ENCODE measurements at regions not wholly inside any gene's neighbourhood (a gene's known extent, or its start where the extent isn't known, plus 50 kb on each side); places are given as distances from the start of the nearest gene placed in this dataset.

DNA sequence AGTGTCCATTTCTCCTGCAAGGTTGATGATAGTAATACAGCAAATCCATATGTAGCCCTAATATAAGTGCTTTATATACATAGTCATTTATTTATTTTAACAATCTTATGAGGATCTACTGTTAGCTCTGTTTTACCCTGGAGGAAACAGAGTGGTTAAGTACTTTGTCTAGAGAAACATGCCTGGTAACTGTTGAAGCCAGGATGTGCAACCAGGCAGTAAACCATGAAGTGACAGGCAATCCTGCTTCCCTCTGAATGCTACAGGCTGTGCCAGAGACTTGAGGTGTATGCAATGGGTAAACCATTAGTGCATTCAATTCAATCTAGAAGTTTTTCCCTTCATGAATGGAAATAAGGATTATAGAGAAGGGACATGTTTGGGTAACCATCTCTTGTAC, 911.0 kb downstream of the PCDH17 start:
- TF ChIP-seq, protein P1, sequence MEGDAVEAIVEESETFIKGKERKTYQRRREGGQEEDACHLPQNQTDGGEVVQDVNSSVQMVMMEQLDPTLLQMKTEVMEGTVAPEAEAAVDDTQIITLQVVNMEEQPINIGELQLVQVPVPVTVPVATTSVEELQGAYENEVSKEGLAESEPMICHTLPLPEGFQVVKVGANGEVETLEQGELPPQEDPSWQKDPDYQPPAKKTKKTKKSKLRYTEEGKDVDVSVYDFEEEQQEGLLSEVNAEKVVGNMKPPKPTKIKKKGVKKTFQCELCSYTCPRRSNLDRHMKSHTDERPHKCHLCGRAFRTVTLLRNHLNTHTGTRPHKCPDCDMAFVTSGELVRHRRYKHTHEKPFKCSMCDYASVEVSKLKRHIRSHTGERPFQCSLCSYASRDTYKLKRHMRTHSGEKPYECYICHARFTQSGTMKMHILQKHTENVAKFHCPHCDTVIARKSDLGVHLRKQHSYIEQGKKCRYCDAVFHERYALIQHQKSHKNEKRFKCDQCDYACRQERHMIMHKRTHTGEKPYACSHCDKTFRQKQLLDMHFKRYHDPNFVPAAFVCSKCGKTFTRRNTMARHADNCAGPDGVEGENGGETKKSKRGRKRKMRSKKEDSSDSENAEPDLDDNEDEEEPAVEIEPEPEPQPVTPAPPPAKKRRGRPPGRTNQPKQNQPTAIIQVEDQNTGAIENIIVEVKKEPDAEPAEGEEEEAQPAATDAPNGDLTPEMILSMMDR (tag by site-specific recombination; IDR thresholded peaks at IDR 0.05): no peak
- no peak for TF ChIP-seq ZNF2 (tag by site-specific recombination; IDR thresholded peaks at IDR 0.05)
- TF ChIP-seq ZNF600 (tag by site-specific recombination; IDR thresholded peaks at IDR 0.05): no peak
- TF ChIP-seq, protein P2, sequence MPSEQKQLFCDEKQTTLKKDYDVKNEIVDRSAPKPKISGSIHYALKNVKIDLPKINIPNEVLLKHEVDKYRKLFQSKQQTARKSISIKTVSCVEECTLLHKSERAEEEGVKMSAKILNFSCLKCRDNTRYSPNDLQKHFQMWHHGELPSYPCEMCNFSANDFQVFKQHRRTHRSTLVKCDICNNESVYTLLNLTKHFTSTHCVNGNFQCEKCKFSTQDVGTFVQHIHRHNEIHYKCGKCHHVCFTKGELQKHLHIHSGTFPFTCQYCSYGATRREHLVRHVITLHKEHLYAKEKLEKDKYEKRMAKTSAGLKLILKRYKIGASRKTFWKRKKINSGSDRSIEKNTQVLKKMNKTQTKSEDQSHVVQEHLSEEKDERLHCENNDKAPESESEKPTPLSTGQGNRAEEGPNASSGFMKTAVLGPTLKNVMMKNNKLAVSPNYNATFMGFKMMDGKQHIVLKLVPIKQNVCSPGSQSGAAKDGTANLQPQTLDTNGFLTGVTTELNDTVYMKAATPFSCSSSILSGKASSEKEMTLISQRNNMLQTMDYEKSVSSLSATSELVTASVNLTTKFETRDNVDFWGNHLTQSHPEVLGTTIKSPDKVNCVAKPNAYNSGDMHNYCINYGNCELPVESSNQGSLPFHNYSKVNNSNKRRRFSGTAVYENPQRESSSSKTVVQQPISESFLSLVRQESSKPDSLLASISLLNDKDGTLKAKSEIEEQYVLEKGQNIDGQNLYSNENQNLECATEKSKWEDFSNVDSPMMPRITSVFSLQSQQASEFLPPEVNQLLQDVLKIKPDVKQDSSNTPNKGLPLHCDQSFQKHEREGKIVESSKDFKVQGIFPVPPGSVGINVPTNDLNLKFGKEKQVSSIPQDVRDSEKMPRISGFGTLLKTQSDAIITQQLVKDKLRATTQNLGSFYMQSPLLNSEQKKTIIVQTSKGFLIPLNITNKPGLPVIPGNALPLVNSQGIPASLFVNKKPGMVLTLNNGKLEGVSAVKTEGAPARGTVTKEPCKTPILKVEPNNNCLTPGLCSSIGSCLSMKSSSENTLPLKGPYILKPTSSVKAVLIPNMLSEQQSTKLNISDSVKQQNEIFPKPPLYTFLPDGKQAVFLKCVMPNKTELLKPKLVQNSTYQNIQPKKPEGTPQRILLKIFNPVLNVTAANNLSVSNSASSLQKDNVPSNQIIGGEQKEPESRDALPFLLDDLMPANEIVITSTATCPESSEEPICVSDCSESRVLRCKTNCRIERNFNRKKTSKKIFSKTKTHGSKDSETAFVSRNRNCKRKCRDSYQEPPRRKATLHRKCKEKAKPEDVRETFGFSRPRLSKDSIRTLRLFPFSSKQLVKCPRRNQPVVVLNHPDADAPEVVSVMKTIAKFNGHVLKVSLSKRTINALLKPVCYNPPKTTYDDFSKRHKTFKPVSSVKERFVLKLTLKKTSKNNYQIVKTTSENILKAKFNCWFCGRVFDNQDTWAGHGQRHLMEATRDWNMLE (tag by site-specific recombination; conservative IDR thresholded peaks at IDR 0.05; ENCODE audit: low read depth): no peak
- no peak for TF ChIP-seq YY1 (tag by site-specific recombination; IDR thresholded peaks at IDR 0.05)

All from HEK293 (cell line).